ENCODE measurements at regions not wholly inside any gene's neighbourhood (a gene's known extent, or its start where the extent isn't known, plus 50 kb on each side); places are given as distances from the start of the nearest gene placed in this dataset.
"Not testable (repeated sequence)": the region's sequence is repeated elsewhere in the genome, so short reads cannot be mapped to it uniquely, and the experiment has no call there.

- DNase-seq = not testable (repeated sequence)
Measured at GRCh38 chr9:41606961-41607547, 417.9 kb upstream of the ZNG1F start.

DNA sequence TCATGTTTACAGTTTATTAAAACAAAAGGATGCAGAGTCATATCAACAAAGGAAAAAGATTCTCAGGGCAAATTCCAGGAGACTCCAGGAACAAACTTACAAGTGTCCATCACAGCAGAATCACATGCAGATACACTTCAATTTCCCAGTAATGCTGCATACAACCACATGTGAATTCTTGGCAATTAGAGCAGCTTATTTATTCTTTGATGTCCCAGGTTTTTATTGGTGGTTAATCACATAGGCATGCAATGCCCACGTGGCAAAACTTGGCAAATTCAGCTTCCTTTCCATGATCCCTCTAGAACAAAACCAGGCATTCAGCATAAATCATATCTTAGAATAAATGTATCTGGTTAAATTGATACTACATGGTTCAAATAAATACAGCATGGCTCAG is 376.5 kb upstream of the ZNG1F start:
- not testable (repeated sequence) for DNase-seq

Data from 8988T (cell line).